Tibial artery (tissue), 4 donors: ENCODE measurements at regions not wholly inside any gene's neighbourhood (a gene's known extent, or its start where the extent isn't known, plus 50 kb on each side); places are given as distances from the start of the nearest gene placed in this dataset.
"Not testable (repeated sequence)": the region's sequence is repeated elsewhere in the genome, so short reads cannot be mapped to it uniquely, and the experiment has no call there.

Source experiments
- DNase-seq, 2 donors: peaks; one replicate each; pipeline ENCODE4 v3.0.0-alpha.2; 2019
- H3K27ac ChIP-seq, 2 donors: fragments of 200-600 bp; sonication (generic) in 1 of 2; 1 replicate in 1 of 2; 2 replicates in 1 of 2; pipeline ENCODE4 v1.5.1; 2018 to 2019; ENCODE audit warnings: mild to moderate bottlenecking in 1 of 2
- H3K27me3 ChIP-seq, 2 donors: fragments of 200-600 bp; sonication (generic) in 1 of 2; one replicate each; pipeline versions ENCODE4 v1.5.1 to v1.6.0; 2016 to 2019
- H3K36me3 ChIP-seq, 3 donors: fragments of 200-600 bp; sonication (generic) in 2 of 3; one replicate each; pipeline ENCODE4 v1.5.1; 2016 to 2019; ENCODE audit warnings: mild to moderate bottlenecking in 2 of 3
- H3K4me1 ChIP-seq, 4 donors: fragments of 200-600 bp; sonication (generic) in 2 of 4; 1 replicate in 3 of 4; 2 replicates in 1 of 4; pipeline ENCODE4 v1.5.1; 2016 to 2019
- H3K4me3 ChIP-seq, 2 donors: fragments of 200-600 bp; sonication (generic) in 1 of 2; 1 replicate in 1 of 2; 2 replicates in 1 of 2; pipeline ENCODE4 v1.5.1; 2018 to 2019; ENCODE audit warnings: mild to moderate bottlenecking in 2 of 2
- H3K9me3 ChIP-seq, 3 donors: fragments of 200-600 bp; sonication (generic) in 1 of 3; one replicate each; pipeline ENCODE4 v1.5.1; 2016 to 2019
- intact Hi-C: fragments of 100-400 bp; cut with DNase I; formaldehyde crosslinking; loops from one replicate; pipeline ENCODE4 v1.15.0; 2023; ENCODE audit warnings: low total_unique reads
- TF ChIP-seq, protein P1 (sequence below), 2 experiments: fragments of 200-600 bp in 1 of 2; fragments of 450-650 bp in 1 of 2; IDR thresholded peaks; one replicate each; pipeline ENCODE4 v1.5.1; 2017 to 2019; ENCODE audit warnings: antibody characterized with exemption in 2 of 2, mild to moderate bottlenecking in 1 of 2, moderate library complexity in 1 of 2

GRCh38 chrX:139025816-139026215 is 314.3 kb upstream of the FGF13 start:
- Histone ChIP-seq H3K36me3 (no peaks in the 10 kb centered on the region), H3K27me3 (no peaks in the 10 kb centered on the region), H3K9me3 (no peaks in the 10 kb centered on the region), H3K4me1 (no peaks in the 10 kb centered on the region), H3K27ac (no peak overlapping the region), H3K4me3 (no peak overlapping the region)
- TF ChIP-seq, protein P1, sequence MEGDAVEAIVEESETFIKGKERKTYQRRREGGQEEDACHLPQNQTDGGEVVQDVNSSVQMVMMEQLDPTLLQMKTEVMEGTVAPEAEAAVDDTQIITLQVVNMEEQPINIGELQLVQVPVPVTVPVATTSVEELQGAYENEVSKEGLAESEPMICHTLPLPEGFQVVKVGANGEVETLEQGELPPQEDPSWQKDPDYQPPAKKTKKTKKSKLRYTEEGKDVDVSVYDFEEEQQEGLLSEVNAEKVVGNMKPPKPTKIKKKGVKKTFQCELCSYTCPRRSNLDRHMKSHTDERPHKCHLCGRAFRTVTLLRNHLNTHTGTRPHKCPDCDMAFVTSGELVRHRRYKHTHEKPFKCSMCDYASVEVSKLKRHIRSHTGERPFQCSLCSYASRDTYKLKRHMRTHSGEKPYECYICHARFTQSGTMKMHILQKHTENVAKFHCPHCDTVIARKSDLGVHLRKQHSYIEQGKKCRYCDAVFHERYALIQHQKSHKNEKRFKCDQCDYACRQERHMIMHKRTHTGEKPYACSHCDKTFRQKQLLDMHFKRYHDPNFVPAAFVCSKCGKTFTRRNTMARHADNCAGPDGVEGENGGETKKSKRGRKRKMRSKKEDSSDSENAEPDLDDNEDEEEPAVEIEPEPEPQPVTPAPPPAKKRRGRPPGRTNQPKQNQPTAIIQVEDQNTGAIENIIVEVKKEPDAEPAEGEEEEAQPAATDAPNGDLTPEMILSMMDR (IDR thresholded peaks at IDR 0.05) = no peak
- intact Hi-C loops = no loop called here
- DNase-seq = no peak

GRCh38 chrX:139023531-139023930 is 312.0 kb upstream of the FGF13 start:
- TF ChIP-seq, protein P1 (IDR thresholded peaks at IDR 0.05) = no peak
- DNase-seq = no peak
- Histone ChIP-seq H3K9me3 (no peaks in the 10 kb centered on the region), H3K27ac (no peak overlapping the region), H3K27me3 (no peaks in the 10 kb centered on the region), H3K36me3 (no peaks in the 10 kb centered on the region), H3K4me1 (no peaks in the 10 kb centered on the region), H3K4me3 (no peak overlapping the region)
- intact Hi-C loops = no loop called here

DNA sequence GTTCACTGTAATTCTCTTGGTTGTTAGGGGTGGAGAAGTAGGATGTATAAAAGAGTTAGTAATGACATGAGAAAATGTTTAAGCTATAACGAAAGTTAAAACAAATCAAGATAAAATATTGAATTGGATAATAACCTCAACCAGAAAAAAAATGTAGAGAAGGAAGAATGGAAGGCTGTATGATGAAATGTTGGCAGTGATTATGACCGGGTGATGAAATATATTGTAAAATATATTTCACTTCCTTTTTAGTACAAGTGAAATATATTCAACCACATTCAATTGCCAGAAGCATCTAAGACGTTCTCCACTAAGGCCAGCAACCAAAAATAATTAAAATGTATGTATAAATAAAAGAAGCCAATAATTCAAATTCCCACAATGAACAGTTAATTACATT is 309.3 kb upstream of the FGF13 start:
- Histone ChIP-seq H3K36me3 (no peaks in the 10 kb centered on the region), H3K4me1 (no peaks in the 10 kb centered on the region), H3K4me3 (no peak overlapping the region), H3K9me3 (peaks cover 0 to 1% (median 0%) of the 10 kb centered on the region in 3 donors), H3K27ac (no peak overlapping the region), H3K27me3 (no peaks in the 10 kb centered on the region)
- TF ChIP-seq, protein P1 (IDR thresholded peaks at IDR 0.05) = no peak
- DNase-seq = no peak
- intact Hi-C loops = no loop called here

DNA sequence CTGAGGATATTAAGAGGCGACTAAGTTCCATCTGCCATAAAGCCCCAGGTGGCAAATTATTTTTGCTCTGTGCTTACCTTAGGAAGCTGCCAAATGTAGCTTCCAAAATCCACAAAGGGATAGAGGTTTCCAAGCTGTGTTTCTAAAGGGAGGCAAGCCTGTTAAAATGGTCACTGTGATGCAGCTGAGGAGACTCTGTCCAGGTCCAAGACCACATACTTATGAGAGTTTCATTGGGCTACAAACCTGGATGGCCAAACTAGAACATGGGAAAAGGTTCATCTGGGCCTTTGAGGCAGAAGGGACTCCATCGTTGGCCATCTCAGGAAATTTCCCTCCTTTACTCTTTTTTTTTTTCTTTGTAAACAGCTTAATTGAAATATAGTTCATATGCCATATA is 306.9 kb upstream of the FGF13 start:
- Histone ChIP-seq H3K27ac (no peak overlapping the region), H3K4me1 (no peaks in the 10 kb centered on the region), H3K9me3 (peaks cover 0 to 5% (median 0%) of the 10 kb centered on the region in 3 donors), H3K4me3 (no peak overlapping the region), H3K36me3 (no peaks in the 10 kb centered on the region), H3K27me3 (no peaks in the 10 kb centered on the region)
- intact Hi-C loops = no loop called here
- DNase-seq = no peak
- TF ChIP-seq, protein P1 (IDR thresholded peaks at IDR 0.05) = no peak

- Histone ChIP-seq H3K27ac (no peak overlapping the region), H3K36me3 (no peaks in the 10 kb centered on the region), H3K9me3 (peaks cover 0 to 7% (median 0%) of the 10 kb centered on the region in 3 donors), H3K27me3 (no peaks in the 10 kb centered on the region), H3K4me3 (no peak overlapping the region), H3K4me1 (no peaks in the 10 kb centered on the region)
- intact Hi-C loops = no loop called here
- TF ChIP-seq, protein P1 (IDR thresholded peaks at IDR 0.05) = no peak
- DNase-seq = no peak
Measured at GRCh38 chrX:139015627-139016026, 304.1 kb upstream of the FGF13 start.

DNA sequence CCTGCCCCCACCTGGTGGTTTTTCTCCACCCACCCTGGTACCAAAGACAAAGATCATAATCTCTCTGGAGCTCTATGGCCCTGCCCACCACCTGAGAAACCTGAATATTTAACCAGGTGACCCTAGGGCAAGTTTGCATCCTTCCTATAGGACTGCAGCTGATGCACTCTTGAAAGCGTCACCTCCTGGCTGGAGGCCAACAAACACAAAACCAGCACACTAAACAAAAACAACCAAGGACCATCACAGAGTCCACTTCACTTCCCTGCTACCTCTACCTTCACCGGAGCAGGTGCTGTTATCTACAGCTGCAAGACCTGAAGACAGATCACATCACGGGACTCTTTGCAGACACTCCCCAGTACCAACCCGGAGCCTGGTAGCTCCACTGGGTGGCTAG is 296.7 kb upstream of the FGF13 start:
- H3K4me1 ChIP-seq = no peaks in the 10 kb centered on the region
- no peak for DNase-seq
- H3K27me3 ChIP-seq = no peaks in the 10 kb centered on the region
- H3K9me3 ChIP-seq = peaks cover 0 to 3% (median 0%) of the 10 kb centered on the region in 3 donors
- no peaks in the 10 kb centered on the region for H3K36me3 ChIP-seq
- H3K4me3 ChIP-seq = no peak overlapping the region
- H3K27ac ChIP-seq = no peak overlapping the region
- intact Hi-C loops = no loop called here
- TF ChIP-seq, protein P1 (IDR thresholded peaks at IDR 0.05) = no peak

DNA sequence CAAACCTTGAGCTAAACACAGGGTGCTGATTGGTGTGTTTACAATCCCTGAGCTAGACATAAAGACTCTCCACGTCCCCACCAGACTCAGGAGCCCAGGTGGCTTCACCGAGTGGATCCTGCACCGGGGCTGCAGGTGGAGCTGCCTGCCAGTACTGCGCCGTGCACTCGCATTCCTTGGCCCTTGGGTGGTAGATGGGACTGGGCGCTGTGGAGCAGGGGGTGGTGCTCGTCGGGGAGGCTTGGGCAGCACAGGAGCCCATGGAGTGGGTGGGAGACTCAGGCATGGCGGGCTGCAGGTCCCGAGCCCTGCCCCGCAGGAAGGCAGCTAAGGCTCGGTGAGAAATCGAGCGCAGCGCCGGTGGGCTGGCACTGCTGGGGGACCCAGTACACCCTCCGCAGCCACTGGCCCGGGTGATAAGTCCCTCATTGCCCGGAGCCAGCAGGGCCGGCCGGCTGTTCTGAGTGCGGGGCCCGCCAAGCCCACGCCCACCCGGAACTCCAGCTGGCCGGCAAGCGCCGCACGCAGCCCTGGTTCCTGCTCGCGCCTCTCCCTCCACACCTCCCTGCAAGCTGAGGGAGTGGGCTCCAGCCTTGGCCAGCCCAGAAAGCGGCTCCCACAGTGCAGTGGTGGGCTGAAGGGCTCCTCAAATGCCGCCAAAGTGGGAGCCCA is 292.5 kb upstream of the FGF13 start:
- H3K4me3 ChIP-seq, H3K27me3 ChIP-seq, H3K9me3 ChIP-seq, H3K4me1 ChIP-seq, intact Hi-C loops, H3K36me3 ChIP-seq, DNase-seq, H3K27ac ChIP-seq: not testable (repeated sequence)
